RWPE2 (cell line): ENCODE measurements at regions not wholly inside any gene's neighbourhood (a gene's known extent, or its start where the extent isn't known, plus 50 kb on each side); places are given as distances from the start of the nearest gene placed in this dataset.
"Not testable (repeated sequence)": the region's sequence is repeated elsewhere in the genome, so short reads cannot be mapped to it uniquely, and the experiment has no call there.

ENCODE experiments used
- ATAC-seq: fragments of 200-7000 bp; cut with Tn5 transposase; 3 replicates; pipeline ENCODE4 v1.9.1; 2021; ENCODE audit warnings: low read depth
- DNase-seq: peaks from one replicate; pipeline ENCODE4 v3.0.0-alpha.2; 2020; ENCODE audit warnings: low spot score
- H3K27ac ChIP-seq: fragments of 450-650 bp; 2 replicates; pipeline ENCODE4 v1.5.1; 2017; ENCODE audit warnings: mild to moderate bottlenecking; ENCODE audit not compliant: poor library complexity, severe bottlenecking
- H3K27me3 ChIP-seq: fragments of 250-450 bp; sonication (Bioruptor Pico); 2 replicates; pipeline ENCODE4 v1.5.1; 2021; ENCODE audit warnings: mild to moderate bottlenecking, moderate library complexity; ENCODE audit not compliant: insufficient read depth, poor library complexity, severe bottlenecking
- H3K36me3 ChIP-seq: fragments of 250-450 bp; sonication (Bioruptor Pico); 2 replicates; pipeline ENCODE4 v1.5.1; 2020; ENCODE audit warnings: low read depth, mild to moderate bottlenecking, moderate library complexity
- H3K4me1 ChIP-seq: fragments of 250-450 bp; sonication (Bioruptor Pico); 2 replicates; pipeline ENCODE4 v1.5.1; 2021; ENCODE audit warnings: mild to moderate bottlenecking, moderate library complexity; ENCODE audit not compliant: insufficient read depth, poor library complexity, severe bottlenecking
- H3K4me3 ChIP-seq: fragments of 250-450 bp; sonication (Bioruptor Pico); 2 replicates; pipeline ENCODE4 v1.5.1; 2021; ENCODE audit warnings: mild to moderate bottlenecking, moderate library complexity; ENCODE audit not compliant: severe bottlenecking
- H3K9me3 ChIP-seq: fragments of 250-450 bp; sonication (Bioruptor Pico); 2 replicates; pipeline ENCODE4 v1.5.1; 2021; ENCODE audit warnings: mild to moderate bottlenecking, moderate library complexity; ENCODE audit not compliant: severe bottlenecking
- CTCF ChIP-seq: fragments of 450-650 bp; IDR thresholded peaks from one replicate; pipeline ENCODE4 v1.5.1; 2017; ENCODE audit warnings: mild to moderate bottlenecking, moderate library complexity; ENCODE audit not compliant: poor library complexity, severe bottlenecking

GRCh38 chr5:57069115-57069835 is 104.6 kb upstream of the GPBP1 start:
- peaks cover 5% of the 10 kb centered on the region for H3K4me1 ChIP-seq
- ATAC-seq (no peak), DNase-seq (no peak)
- TF ChIP-seq CTCF = no peak
- no peak overlapping the region for H3K27ac ChIP-seq
- H3K36me3 ChIP-seq = no peaks in the 10 kb centered on the region
- H3K4me3 ChIP-seq = no peak overlapping the region
- no peaks in the 10 kb centered on the region for H3K9me3 ChIP-seq
- no peaks in the 10 kb centered on the region for H3K27me3 ChIP-seq

- no peak overlapping the region for H3K4me3 ChIP-seq
- TF ChIP-seq CTCF = no peak
- no peak overlapping the region for H3K27ac ChIP-seq
- no peaks in the 10 kb centered on the region for H3K36me3 ChIP-seq
- ATAC-seq (peak; percentile 31; the same call in 1 of the 3 replicates), DNase-seq (no peak)
- H3K9me3 ChIP-seq = no peaks in the 10 kb centered on the region
- H3K4me1 ChIP-seq = peaks cover 5% of the 10 kb centered on the region
- no peaks in the 10 kb centered on the region for H3K27me3 ChIP-seq
Observed at GRCh38 chr5:57072218-57072892, 101.5 kb upstream of the GPBP1 start.

GRCh38 chr5:57082441-57083067 is 91.3 kb upstream of the GPBP1 start:
- H3K9me3 ChIP-seq = no peaks in the 10 kb centered on the region
- TF ChIP-seq CTCF = peak; percentile 74
- no peak overlapping the region for H3K27ac ChIP-seq
- ATAC-seq (peak; percentile 65), DNase-seq (no peak)
- no peak overlapping the region for H3K4me3 ChIP-seq
- H3K27me3 ChIP-seq = no peaks in the 10 kb centered on the region
- H3K4me1 ChIP-seq = no peaks in the 10 kb centered on the region
- H3K36me3 ChIP-seq = no peaks in the 10 kb centered on the region

- TF ChIP-seq CTCF = no peak
- no peak overlapping the region for H3K4me3 ChIP-seq
Observed at GRCh38 chr5:57085306-57086081, 88.4 kb upstream of the GPBP1 start.

GRCh38 chr5:57087947-57088346 is 85.9 kb upstream of the GPBP1 start:
- ATAC-seq, DNase-seq: not testable (repeated sequence)

More at GRCh38 chr5:57085306-57086081, 88.4 kb upstream of the GPBP1 start:
- Histone ChIP-seq H3K36me3 (no peaks in the 10 kb centered on the region), H3K27me3 (no peaks in the 10 kb centered on the region), H3K4me1 (no peaks in the 10 kb centered on the region), H3K9me3 (no peaks in the 10 kb centered on the region), H3K27ac (no peak overlapping the region)
- ATAC-seq = no peak
- no peak for DNase-seq

More at GRCh38 chr5:57087947-57088346, 85.9 kb upstream of the GPBP1 start:
- H3K36me3 ChIP-seq, H3K27ac ChIP-seq, H3K27me3 ChIP-seq, H3K4me3 ChIP-seq, H3K4me1 ChIP-seq, H3K9me3 ChIP-seq: not testable (repeated sequence)
